Glomerular visceral epithelial cell (primary cell): ENCODE measurements at regions not wholly inside any gene's neighbourhood (a gene's known extent, or its start where the extent isn't known, plus 50 kb on each side); places are given as distances from the start of the nearest gene placed in this dataset.
A peak's percentile ranks its signal among the peaks of the same experiment; 100 is the strongest.

Experiments
- DNase-seq: peaks from one replicate; pipeline ENCODE4 v3.0.0-alpha.2; 2016; ENCODE audit errors: extremely low spot score

- no peak for DNase-seq
Observed at GRCh38 chr1:193525917-193526710, 339.7 kb upstream of the B3GALT2 start.

GRCh38 chr1:193525411-193525810 is 339.0 kb upstream of the B3GALT2 start:
- DNase-seq, result no peak

DNA sequence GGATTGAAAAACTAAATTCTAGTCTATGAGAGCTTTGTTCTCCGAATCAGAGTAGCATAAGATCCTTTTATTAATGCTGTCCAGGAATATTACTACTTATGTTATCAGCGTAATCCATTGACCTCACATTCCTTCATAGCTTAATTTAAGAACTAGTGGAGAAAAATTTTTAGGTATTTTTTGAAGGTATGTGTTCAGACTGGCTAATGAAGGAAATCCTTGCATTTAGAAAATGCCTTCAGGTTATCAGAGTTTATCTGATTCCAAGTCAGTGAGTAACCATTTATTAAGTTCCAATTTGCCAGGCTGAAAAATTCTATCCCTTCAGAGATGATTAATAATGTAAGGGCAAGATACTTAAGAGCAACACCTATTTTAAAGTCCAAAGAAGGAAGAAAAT is 338.2 kb upstream of the B3GALT2 start:
- no peak for DNase-seq

DNA sequence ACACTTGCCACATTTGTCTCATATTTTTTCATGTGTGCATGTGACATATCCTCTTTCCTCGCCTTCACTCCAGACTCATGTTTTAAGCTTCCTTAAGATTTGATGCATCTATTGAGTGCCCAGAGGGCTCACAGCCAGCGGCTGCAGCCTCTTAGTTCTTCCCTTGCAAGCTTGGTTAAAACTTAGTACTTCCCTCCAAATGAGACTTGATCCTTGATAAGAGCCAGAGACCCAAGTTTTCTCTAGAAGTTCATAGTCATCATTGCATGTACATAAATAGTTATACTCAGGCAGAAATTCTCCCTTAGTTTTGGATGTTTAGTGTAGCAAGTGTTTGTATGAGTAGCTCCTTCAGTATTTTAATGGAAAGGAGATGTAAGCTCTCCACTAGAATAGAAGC is 337.6 kb upstream of the B3GALT2 start:
- no peak for DNase-seq

GRCh38 chr1:193520472-193520871 is 334.1 kb upstream of the B3GALT2 start:
- DNase-seq, result peak; percentile 15

DNA sequence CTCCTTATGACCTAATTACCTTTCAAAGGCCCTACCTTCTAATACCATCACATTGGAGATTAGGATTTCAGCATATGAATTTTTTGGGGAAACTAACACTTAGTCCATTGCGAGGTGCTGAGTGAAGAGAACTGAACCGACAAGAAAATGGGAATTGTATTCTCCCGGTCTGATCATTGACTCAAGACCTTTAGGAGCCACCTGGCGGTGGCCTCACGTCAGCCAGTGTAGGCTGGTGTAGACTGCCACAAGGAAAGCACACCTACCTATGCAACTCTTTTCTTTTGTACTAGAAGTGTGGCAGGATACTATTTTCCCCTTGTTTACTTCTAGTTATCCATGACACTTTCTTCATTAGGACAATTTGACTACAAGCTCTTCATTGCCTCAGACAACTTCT is 333.5 kb upstream of the B3GALT2 start:
- no peak for DNase-seq

DNA sequence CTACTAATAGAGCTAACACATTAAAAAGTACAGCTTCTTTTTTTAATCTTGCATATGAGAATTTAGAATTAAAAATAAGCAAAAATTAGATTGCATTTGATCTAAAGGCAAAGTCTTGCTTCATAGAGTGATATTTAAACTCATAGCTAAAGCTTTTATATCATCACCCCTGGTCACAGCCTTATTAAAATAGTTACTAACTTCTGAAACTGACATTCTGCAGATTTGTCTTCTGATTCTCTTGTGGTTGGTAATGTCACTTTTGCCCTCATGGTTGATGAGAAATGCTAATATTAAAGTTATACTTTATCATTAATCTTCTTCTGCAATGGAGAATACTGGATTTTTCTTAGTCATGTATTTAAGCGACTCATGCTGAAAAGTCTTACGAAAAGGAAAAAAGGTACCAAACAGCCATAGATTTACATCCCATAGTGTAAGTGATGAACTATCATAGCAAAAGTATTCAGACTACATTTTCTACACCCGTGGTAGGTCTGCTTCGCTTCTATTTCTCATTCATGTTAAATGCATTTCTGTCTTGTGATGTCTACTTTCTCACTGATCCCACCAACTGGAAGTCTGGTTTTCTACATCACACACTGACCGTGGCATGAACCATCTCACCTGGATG is 330.5 kb upstream of the B3GALT2 start:
- DNase-seq, result no peak

- no peak for DNase-seq
Observed at GRCh38 chr1:193514397-193514796, 328.0 kb upstream of the B3GALT2 start.

DNA sequence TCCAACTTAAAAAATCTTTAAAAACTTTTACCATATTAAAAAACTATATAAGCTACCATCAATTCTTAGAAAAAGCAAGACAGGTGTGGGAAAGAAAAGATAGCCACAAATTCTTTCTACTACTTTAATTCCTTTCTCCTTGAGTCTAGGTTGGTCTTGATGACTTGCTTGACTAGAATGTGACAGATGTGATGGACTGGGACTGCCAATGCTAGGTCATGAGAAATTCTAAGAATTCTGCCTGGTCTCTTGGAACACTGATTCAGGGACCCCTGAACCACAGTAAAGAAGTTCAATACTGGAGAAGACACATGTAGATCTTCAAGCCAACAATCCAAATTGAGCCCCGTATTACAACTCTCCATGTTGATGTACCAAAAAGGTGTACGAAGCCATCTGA is 326.6 kb upstream of the B3GALT2 start:
- no peak for DNase-seq

DNA sequence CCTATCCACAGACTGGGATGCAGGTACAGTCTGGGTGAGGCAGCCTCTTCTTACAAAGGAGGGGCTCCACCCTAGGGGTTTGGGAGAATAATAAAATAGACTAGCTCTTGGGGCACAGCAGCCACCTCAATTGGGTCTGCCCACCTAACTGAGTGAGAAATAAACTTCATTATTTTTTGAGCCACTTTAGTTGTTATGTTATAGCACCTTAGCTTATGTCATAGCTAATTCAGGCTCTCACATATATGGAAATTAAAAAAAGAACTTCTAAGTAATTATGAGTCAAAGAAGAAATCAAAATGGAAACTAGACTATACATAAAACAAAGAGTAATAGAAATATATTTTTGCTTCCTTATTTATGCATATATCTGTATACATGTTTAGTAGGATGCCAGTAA is 318.5 kb upstream of the B3GALT2 start:
- no peak for DNase-seq

GRCh38 chr1:193498088-193498655 is 311.8 kb upstream of the B3GALT2 start:
- DNase-seq, result no peak

GRCh38 chr1:193494368-193494767 is 308.0 kb upstream of the B3GALT2 start:
- no peak for DNase-seq

DNA sequence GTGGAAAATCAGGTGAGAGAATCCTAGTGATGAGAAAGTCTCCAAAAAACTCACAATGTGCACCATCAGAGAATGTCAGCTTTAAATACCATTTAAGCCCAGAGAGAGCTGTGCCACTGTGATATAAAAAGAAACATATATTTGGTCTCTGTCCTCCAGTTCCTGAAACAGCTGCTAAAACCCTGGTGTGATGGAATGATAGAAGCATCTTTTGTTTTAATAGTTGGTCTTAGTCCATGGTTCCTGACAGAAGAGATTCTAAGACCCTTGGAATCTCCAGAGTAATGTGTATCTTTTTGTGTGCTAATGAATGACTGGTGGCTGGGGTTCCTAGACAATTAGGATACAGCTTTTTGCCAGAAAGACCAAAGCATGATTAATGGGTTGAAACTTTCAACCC is 302.8 kb upstream of the B3GALT2 start:
- no peak for DNase-seq

- no peak for DNase-seq
Observed at GRCh38 chr1:193487722-193488121, 301.3 kb upstream of the B3GALT2 start.

GRCh38 chr1:193486671-193487229 is 300.3 kb upstream of the B3GALT2 start:
- DNase-seq, result no peak

DNA sequence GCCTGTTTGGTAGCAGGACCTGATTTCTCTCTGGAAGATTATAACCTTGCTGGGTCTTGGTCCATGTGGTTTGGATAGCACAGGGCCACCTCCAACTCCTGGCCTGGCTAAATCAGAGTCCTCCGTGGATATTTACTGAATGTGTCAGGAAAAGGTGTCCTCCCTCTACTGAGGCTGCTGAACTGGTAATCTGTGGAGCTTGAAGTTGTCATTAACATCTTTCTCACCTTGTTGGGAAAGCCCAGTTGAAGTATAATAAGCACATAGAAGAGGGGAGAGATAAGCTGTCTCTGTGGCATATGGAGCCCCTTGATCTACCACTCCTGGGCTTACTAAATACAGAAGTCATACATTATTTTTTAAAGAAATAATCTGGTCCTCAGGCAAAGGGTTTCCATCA is 294.3 kb upstream of the B3GALT2 start:
- DNase-seq, result no peak

DNA sequence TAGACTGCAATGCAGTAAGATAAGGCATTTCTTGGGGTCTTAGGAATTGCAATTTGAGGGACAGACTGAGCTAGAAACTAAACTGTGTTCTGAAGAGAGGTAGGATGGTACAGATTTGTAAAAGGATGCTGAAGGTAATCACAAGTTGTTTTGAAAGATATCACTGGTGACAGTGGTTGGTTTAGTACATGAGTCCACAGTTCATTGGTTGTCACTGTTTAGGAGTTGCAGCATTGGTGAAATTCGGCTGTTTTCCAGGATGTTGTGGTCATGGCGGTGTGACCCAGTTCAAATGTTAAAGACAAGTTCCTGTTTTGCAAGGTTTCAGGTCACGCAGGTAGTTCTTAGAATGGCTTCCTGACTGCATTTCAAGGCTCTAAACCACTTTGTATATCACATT is 292.8 kb upstream of the B3GALT2 start:
- DNase-seq, result no peak

- DNase-seq, result no peak
Observed at GRCh38 chr1:193476748-193477147, 290.3 kb upstream of the B3GALT2 start.

- DNase-seq, result no peak
Observed at GRCh38 chr1:193473932-193474331, 287.5 kb upstream of the B3GALT2 start.

GRCh38 chr1:193472838-193473398 is 286.5 kb upstream of the B3GALT2 start:
- DNase-seq, result no peak

GRCh38 chr1:193472430-193472829 is 286.0 kb upstream of the B3GALT2 start:
- no peak for DNase-seq

- no peak for DNase-seq
Observed at GRCh38 chr1:193471981-193472380, 285.6 kb upstream of the B3GALT2 start.
